Adrenal gland (tissue), 9 donors: ENCODE measurements at regions not wholly inside any gene's neighbourhood (a gene's known extent, or its start where the extent isn't known, plus 50 kb on each side); places are given as distances from the start of the nearest gene placed in this dataset.

Experiments
- DNase-seq, 7 donors: peaks; one replicate each; pipeline ENCODE4 v3.0.0-alpha.2; 2019 to 2020
- H3K27ac ChIP-seq, 5 donors: fragments of 200-600 bp; sonication (generic) in 4 of 5; 1 replicate in 3 of 5; 2 replicates in 2 of 5; pipeline versions ENCODE4 v1.5.1 to v1.8.0; 2016 to 2020; ENCODE audit warnings: mild to moderate bottlenecking in 1 of 5
- H3K27me3 ChIP-seq: fragments of 200-600 bp; 2 replicates; pipeline ENCODE4 v1.8.0; 2021
- H3K36me3 ChIP-seq, 2 donors: fragments of 200-600 bp; replicated peaks in 1 of 2; 1 replicate in 1 of 2; 2 replicates in 1 of 2; pipeline versions ENCODE4 v1.5.1 to v1.8.0; 2018 to 2022
- H3K4me1 ChIP-seq, 2 donors: fragments of 200-600 bp; replicated peaks in 1 of 2; 1 replicate in 1 of 2; 2 replicates in 1 of 2; pipeline versions ENCODE4 v1.5.1 to v1.8.0; 2018 to 2021
- H3K4me3 ChIP-seq, 4 donors: fragments of 200-600 bp; sonication (generic) in 3 of 4; one replicate each; pipeline ENCODE4 v1.5.1; 2016 to 2018
- H3K9me3 ChIP-seq, 3 donors: fragments of 200-600 bp; sonication (generic) in 1 of 3; replicated peaks in 1 of 3; 1 replicate in 2 of 3; 2 replicates in 1 of 3; pipeline versions ENCODE4 v1.5.1 to v1.8.0; 2016 to 2021
- CTCF ChIP-seq, 6 experiments: fragments of 450-650 bp in 4 of 6; fragments of 200-600 bp in 2 of 6; sonication (generic) in 1 of 6; IDR thresholded peaks; 1 replicate in 5 of 6; 2 replicates in 1 of 6; pipeline versions ENCODE4 v1.5.1 to v1.8.0; 2016 to 2021; ENCODE audit warnings: antibody characterized with exemption in 6 of 6, mild to moderate bottlenecking in 2 of 6, moderate library complexity in 1 of 6
- POLR2A ChIP-seq, 2 donors: fragments of 450-650 bp; IDR thresholded peaks; one replicate each; pipeline ENCODE4 v1.6.1; 2017; ENCODE audit warnings: antibody characterized with exemption in 2 of 2, mild to moderate bottlenecking in 2 of 2, moderate library complexity in 1 of 2
- WGBS, 4 donors: extraction: QIAGEN DNeasy Blood & Tissue Kit in 2 of 4; methylation state at CpG; one replicate each; pipeline versions ENCODE4 v1.1.5 to v1.1.7; 2013 to 2017; 5-methylcytosine and 5-hydroxymethylcytosine counted together
- intact Hi-C, 2 donors: fragments of 100-400 bp; cut with DNase I; formaldehyde crosslinking; loops; one replicate each; pipeline versions ENCODE4 v1.14.1 to v1.15.0; 2022 to 2023
- donor health status: healthy with polysubstance abuse.
- donor health status: Bipolar disorder and iron deficiency.
- donor health status: DM: yes; HTN: yes; CAD: no.
- donor health status: DM: no; HTN: no; CAD: no.
- donor health status: DM: no; HTN: no; CAD: no.

GRCh38 chr17:77491921-77492445 is 351.2 kb downstream of the SEC14L1 start:
- peak in 4 of 7 donors; percentile 0 to 23 (median 16) for DNase-seq
- Histone ChIP-seq H3K27ac (no peak overlapping the region), H3K36me3 (peaks cover 0 to 89% of the 10 kb centered on the region in 2 donors), H3K4me3 (no peak overlapping the region), H3K4me1 (peaks cover 0 to 17% of the 10 kb centered on the region in 2 donors), H3K9me3 (no peaks in the 10 kb centered on the region), H3K27me3 (no peaks in the 10 kb centered on the region)
- intact Hi-C loops, result loop anchor here in 1 of 2 donors (5.0 kb wide), 1 partner anchor 165 kb away; no protein-coding TSS in a partner anchor
- TF ChIP-seq POLR2A (IDR thresholded peaks at IDR 0.05) (no peak), CTCF (IDR thresholded peaks at IDR 0.05) (no peak)
- WGBS, 4 donors, result 83 to 89% (median 83%) methylated on average over 11 to 16 of the region's 16 CpGs

- peak in 5 of 7 donors; percentile 14 to 51 (median 22) for DNase-seq
- WGBS, 4 donors, result 87 to 94% (median 88%) methylated on average over 12 to 23 of the region's 23 CpGs
- Histone ChIP-seq H3K4me1 (peaks cover 0 to 17% of the 10 kb centered on the region in 2 donors), H3K27me3 (no peaks in the 10 kb centered on the region), H3K27ac (no peak overlapping the region), H3K4me3 (no peak overlapping the region), H3K9me3 (no peaks in the 10 kb centered on the region), H3K36me3 (peaks cover 0 to 89% of the 10 kb centered on the region in 2 donors)
- no peak for TF ChIP-seq POLR2A (IDR thresholded peaks at IDR 0.05)
- TF ChIP-seq CTCF (IDR thresholded peaks at IDR 0.05), result no peak
- intact Hi-C loops, result loop anchor here in 1 of 2 donors (5.0 kb wide), 1 partner anchor 165 kb away; no protein-coding TSS in a partner anchor
Measured at GRCh38 chr17:77492446-77493237, 351.9 kb downstream of the SEC14L1 start.

- Histone ChIP-seq H3K27me3 (no peaks in the 10 kb centered on the region), H3K36me3 (peaks cover 0 to 86% of the 10 kb centered on the region in 2 donors), H3K9me3 (no peaks in the 10 kb centered on the region), H3K4me1 (peaks cover 0 to 17% of the 10 kb centered on the region in 2 donors), H3K4me3 (no peak overlapping the region), H3K27ac (no peak overlapping the region)
- WGBS, 4 donors, result 70 to 72% (median 70%) methylated on average over 10 to 11 of the region's 11 CpGs
- DNase-seq, result peak in 5 of 7 donors; percentile 24 to 56 (median 27)
- TF ChIP-seq POLR2A (IDR thresholded peaks at IDR 0.05) (no peak), CTCF (IDR thresholded peaks at IDR 0.05) (peak in 2 of 6 experiments; percentile 10 to 22)
- intact Hi-C loops, result loop anchor here in 1 of 2 donors (5.0 kb wide), 1 partner anchor 166 kb away; no protein-coding TSS in a partner anchor
Measured at GRCh38 chr17:77493238-77493820, 352.6 kb downstream of the SEC14L1 start.
